PC-9 (cell line): ENCODE measurements at regions not wholly inside any gene's neighbourhood (a gene's known extent, or its start where the extent isn't known, plus 50 kb on each side); places are given as distances from the start of the nearest gene placed in this dataset.

ENCODE experiments used
- BruUV-seq: library from RNA; stranded (reverse); fragments of 400-500 nt; replicated peaks from 2 replicates; lab custom pipeline; 2021; lab: Mats Ljungman, UMichigan
- CTCF ChIA-PET: fragments of 300-600 bp; sonication (Branson Sonifier 250); formaldehyde crosslinking; loops from one replicate; lab custom pipeline; 2022; ENCODE audit warnings: antibody characterized with exemption; lab: Charles Lee
- POLR2A ChIA-PET: fragments of 300-600 bp; sonication (Branson Sonifier 250); formaldehyde crosslinking; loops from one replicate; lab custom pipeline; 2022; ENCODE audit warnings: antibody characterized with exemption; ENCODE audit not compliant: unreplicated experiment; lab: Charles Lee
- DNase-seq, 2 experiments: peaks; one replicate each; pipeline versions ENCODE4 v3.0.0 to v3.0.0-alpha.2; 2015 to 2022; ENCODE audit warnings: mixed read lengths in 1 of 2
- H2AFZ ChIP-seq: fragments of 200-600 bp; sonication (generic); 2 replicates; pipeline ENCODE4 v1.8.1; 2017; ENCODE audit warnings: antibody characterized with exemption
- H3F3A ChIP-seq: fragments of 200-600 bp; sonication (generic); 2 replicates; pipeline ENCODE4 v1.8.1; 2017; ENCODE audit warnings: antibody characterized with exemption, mild to moderate bottlenecking, low read depth; ENCODE audit not compliant: insufficient read depth
- H3K27ac ChIP-seq: fragments of 200-600 bp; sonication (generic); 2 replicates; pipeline ENCODE4 v1.6.1; 2016; ENCODE audit warnings: mixed run types
- H3K27me3 ChIP-seq: fragments of 200-600 bp; sonication (generic); 2 replicates; pipeline ENCODE4 v1.6.1; 2016; ENCODE audit warnings: low read depth, mixed run types; ENCODE audit not compliant: insufficient read depth
- H3K36me3 ChIP-seq: fragments of 200-600 bp; sonication (generic); 2 replicates; pipeline ENCODE4 v1.6.1; 2016; ENCODE audit warnings: low read depth, mixed run types
- H3K4me1 ChIP-seq: fragments of 200-600 bp; sonication (generic); replicated peaks from 2 replicates; pipeline ENCODE4 v1.6.1; 2016; ENCODE audit warnings: mixed run types; ENCODE audit not compliant: insufficient read depth
- H3K4me2 ChIP-seq: fragments of 200-600 bp; sonication (generic); 2 replicates; pipeline ENCODE4 v1.6.1; 2017; ENCODE audit warnings: mixed run types
- H3K4me3 ChIP-seq: fragments of 200-600 bp; sonication (generic); 2 replicates; pipeline ENCODE4 v1.6.1; 2016; ENCODE audit warnings: mixed run types
- H3K79me2 ChIP-seq: fragments of 200-600 bp; sonication (generic); 2 replicates; pipeline ENCODE4 v1.6.1; 2017; ENCODE audit warnings: low read depth, mixed run types
- H3K9me2 ChIP-seq: fragments of 200-600 bp; sonication (generic); 2 replicates; pipeline ENCODE4 v1.8.1; 2017; ENCODE audit warnings: mild to moderate bottlenecking; ENCODE audit not compliant: insufficient read depth
- H3K9me3 ChIP-seq: fragments of 200-600 bp; sonication (generic); 2 replicates; pipeline ENCODE4 v1.8.1; 2016; ENCODE audit warnings: low read depth; ENCODE audit not compliant: insufficient read depth
- H4K20me1 ChIP-seq: fragments of 200-600 bp; sonication (generic); 2 replicates; pipeline ENCODE4 v1.8.1; 2017; ENCODE audit not compliant: insufficient read depth
- EZH2 ChIP-seq: fragments of 200-600 bp; sonication (generic); IDR thresholded peaks from 2 replicates; pipeline ENCODE4 v1.8.0; 2017; ENCODE audit warnings: antibody characterized with exemption, low read depth
- intact Hi-C: fragments of 100-400 bp; cut with micrococcal nuclease; formaldehyde crosslinking; loops from one replicate; pipeline ENCODE4 v1.10.0; 2022; ENCODE audit not compliant: unreplicated experiment
- TF ChIP-seq, protein P1 (sequence below): fragments of 200-600 bp; sonication (generic); conservative IDR thresholded peaks from 2 replicates; pipeline ENCODE4 v1.6.1; 2017; ENCODE audit warnings: mixed run types, antibody characterized with exemption, mild to moderate bottlenecking, moderate library complexity

DNA sequence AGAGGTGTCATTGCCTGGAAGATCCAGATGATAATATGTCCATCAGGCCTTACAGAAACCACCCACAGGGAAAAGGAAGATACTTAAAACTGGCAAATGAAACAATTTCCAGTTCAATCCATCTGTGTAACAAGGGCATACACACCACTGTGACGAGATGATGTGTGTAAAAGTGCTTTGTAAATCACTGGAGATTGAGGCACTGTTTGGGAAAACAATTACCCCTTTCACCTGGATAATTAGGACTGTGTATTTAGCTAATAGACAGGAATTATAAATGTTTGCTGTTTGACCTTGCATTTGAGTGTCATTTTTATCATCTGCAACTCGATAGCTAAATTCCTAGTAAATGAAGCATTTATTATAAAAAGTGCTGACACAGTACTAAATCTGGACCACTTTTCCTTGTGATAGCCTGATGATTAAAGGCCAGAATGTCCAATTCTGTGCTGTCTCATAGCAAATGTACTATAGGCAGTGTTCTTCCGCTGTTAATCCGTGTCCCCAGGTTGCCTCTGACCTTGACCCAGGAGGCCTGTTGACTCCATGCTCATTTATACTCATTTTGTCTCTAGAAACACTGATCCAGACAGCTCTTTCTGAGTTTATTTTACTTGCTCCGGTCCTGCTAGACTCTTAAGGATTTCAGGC lies 105.8 kb downstream of the LACC1 start:
- ChIA-PET POLR2A (interaction anchor here (0.6 kb wide), 1 partner anchor 449 kb away, joined by 5 read pairs; no protein-coding TSS in a partner anchor), CTCF (no interaction called here)
- H3K36me3 ChIP-seq: no peaks in the 10 kb centered on the region
- H3K4me1 ChIP-seq: no peaks in the 10 kb centered on the region
- TF ChIP-seq EZH2: no peak
- TF ChIP-seq, protein P1, sequence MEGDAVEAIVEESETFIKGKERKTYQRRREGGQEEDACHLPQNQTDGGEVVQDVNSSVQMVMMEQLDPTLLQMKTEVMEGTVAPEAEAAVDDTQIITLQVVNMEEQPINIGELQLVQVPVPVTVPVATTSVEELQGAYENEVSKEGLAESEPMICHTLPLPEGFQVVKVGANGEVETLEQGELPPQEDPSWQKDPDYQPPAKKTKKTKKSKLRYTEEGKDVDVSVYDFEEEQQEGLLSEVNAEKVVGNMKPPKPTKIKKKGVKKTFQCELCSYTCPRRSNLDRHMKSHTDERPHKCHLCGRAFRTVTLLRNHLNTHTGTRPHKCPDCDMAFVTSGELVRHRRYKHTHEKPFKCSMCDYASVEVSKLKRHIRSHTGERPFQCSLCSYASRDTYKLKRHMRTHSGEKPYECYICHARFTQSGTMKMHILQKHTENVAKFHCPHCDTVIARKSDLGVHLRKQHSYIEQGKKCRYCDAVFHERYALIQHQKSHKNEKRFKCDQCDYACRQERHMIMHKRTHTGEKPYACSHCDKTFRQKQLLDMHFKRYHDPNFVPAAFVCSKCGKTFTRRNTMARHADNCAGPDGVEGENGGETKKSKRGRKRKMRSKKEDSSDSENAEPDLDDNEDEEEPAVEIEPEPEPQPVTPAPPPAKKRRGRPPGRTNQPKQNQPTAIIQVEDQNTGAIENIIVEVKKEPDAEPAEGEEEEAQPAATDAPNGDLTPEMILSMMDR: no peak
- H4K20me1 ChIP-seq: no peaks in the 10 kb centered on the region
- H3K9me3 ChIP-seq: no peaks in the 10 kb centered on the region
- no peaks in the 10 kb centered on the region for H3K79me2 ChIP-seq
- no peak overlapping the region for H3K27ac ChIP-seq
- no TSS peak for BruUV-seq
- no peak overlapping the region for H2AFZ ChIP-seq
- no peaks in the 10 kb centered on the region for H3K27me3 ChIP-seq
- H3K4me2 ChIP-seq: no peak overlapping the region
- intact Hi-C loops: loop anchor here (5.0 kb wide), 1 partner anchor 452 kb away; no protein-coding TSS in a partner anchor
- no peak overlapping the region for H3K4me3 ChIP-seq
- DNase-seq: no peak
- no peaks in the 10 kb centered on the region for H3K9me2 ChIP-seq
- no peaks in the 10 kb centered on the region for H3F3A ChIP-seq

DNA sequence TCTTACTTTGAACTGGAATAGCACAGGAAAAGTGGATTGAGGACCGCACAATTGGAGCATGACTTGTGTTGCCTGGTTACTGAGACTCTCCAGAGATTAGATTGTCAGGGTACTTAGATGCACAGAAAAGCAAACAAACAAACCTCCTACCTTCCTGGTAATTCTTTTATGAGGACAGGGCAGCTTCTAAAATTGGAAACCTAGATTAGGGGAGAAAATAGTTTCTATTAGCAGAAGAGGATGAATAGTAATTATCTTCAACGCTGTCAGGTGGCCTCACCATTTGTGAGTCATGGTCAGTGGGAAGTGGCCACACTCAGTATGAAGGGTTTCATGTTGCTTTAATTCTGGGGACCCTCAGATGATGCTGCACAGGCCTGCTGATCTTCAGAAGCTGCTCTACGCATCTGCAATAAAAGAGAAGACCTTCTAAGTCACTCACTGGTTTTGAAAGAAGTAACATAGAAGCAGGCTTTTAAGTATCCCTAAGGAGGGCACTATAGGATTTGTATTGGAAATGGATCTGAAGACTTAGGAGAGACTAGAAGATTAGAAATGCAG lies 106.8 kb downstream of the LACC1 start:
- no peak overlapping the region for H3K4me2 ChIP-seq
- no peak overlapping the region for H2AFZ ChIP-seq
- no peaks in the 10 kb centered on the region for H3K27me3 ChIP-seq
- H3F3A ChIP-seq: no peaks in the 10 kb centered on the region
- no peak for TF ChIP-seq EZH2
- TF ChIP-seq, protein P1: no peak
- H3K79me2 ChIP-seq: no peaks in the 10 kb centered on the region
- no peak overlapping the region for H3K4me3 ChIP-seq
- H3K9me3 ChIP-seq: no peaks in the 10 kb centered on the region
- ChIA-PET POLR2A (no interaction called here), CTCF (no interaction called here)
- H3K4me1 ChIP-seq: peaks cover under 1% of the 10 kb centered on the region; the same call in 1 of the 2 replicates
- no peaks in the 10 kb centered on the region for H3K36me3 ChIP-seq
- H3K9me2 ChIP-seq: no peaks in the 10 kb centered on the region
- BruUV-seq: no TSS peak
- no peak for DNase-seq
- no peak overlapping the region for H3K27ac ChIP-seq
- H4K20me1 ChIP-seq: no peaks in the 10 kb centered on the region
- intact Hi-C loops: loop anchor here (5.0 kb wide), 1 partner anchor 451 kb away; no protein-coding TSS in a partner anchor

GRCh38 chr13:43988302-43988701 lies 108.6 kb downstream of the LACC1 start:
- DNase-seq: peak in 1 of 2 experiments; percentile 53
- no peaks in the 10 kb centered on the region for H4K20me1 ChIP-seq
- H3K27ac ChIP-seq: no peak overlapping the region
- no peak overlapping the region for H3K4me2 ChIP-seq
- no peaks in the 10 kb centered on the region for H3K79me2 ChIP-seq
- no peaks in the 10 kb centered on the region for H3K27me3 ChIP-seq
- H3K4me3 ChIP-seq: no peak overlapping the region
- CTCF ChIA-PET: no interaction called here
- H2AFZ ChIP-seq: no peak overlapping the region
- no peaks in the 10 kb centered on the region for H3K9me2 ChIP-seq
- POLR2A ChIA-PET: interaction anchor here (0.7 kb wide), 1 partner anchor 25 kb away, joined by 5 read pairs; no protein-coding TSS in a partner anchor
- no TSS peak for BruUV-seq
- peaks cover 10% of the 10 kb centered on the region; the same call in 1 of the 2 replicates for H3K4me1 ChIP-seq
- no peaks in the 10 kb centered on the region for H3K36me3 ChIP-seq
- intact Hi-C loops: loop anchor here (5.0 kb wide), 1 partner anchor 449 kb away; no protein-coding TSS in a partner anchor
- no peaks in the 10 kb centered on the region for H3F3A ChIP-seq
- TF ChIP-seq, protein P1: no peak
- TF ChIP-seq EZH2: no peak
- H3K9me3 ChIP-seq: no peaks in the 10 kb centered on the region
